Ureter (tissue), 1 donor: ENCODE measurements at regions not wholly inside any gene's neighbourhood (a gene's known extent, or its start where the extent isn't known, plus 50 kb on each side); places are given as distances from the start of the nearest gene placed in this dataset.
A peak's percentile ranks its signal among the peaks of the same experiment; 100 is the strongest.

ENCODE experiments used
- DNase-seq: peaks from one replicate; pipeline ENCODE4 v3.0.0-alpha.2; 2020; ENCODE audit warnings: low spot score
- donor health status: DM: yes; HTN: yes; CAD: no.

- DNase-seq: no peak
Observed at GRCh38 chr1:99163671-99164070, 100.6 kb upstream of the PLPPR4 start.

- no peak for DNase-seq
Observed at GRCh38 chr1:99170516-99170915, 93.8 kb upstream of the PLPPR4 start.

GRCh38 chr1:99171184-99171813 lies 93.0 kb upstream of the PLPPR4 start:
- DNase-seq: no peak

- no peak for DNase-seq
Observed at GRCh38 chr1:99173282-99173681, 91.0 kb upstream of the PLPPR4 start.

- no peak for DNase-seq
Observed at GRCh38 chr1:99173900-99174299, 90.4 kb upstream of the PLPPR4 start.

GRCh38 chr1:99176753-99177152 lies 87.5 kb upstream of the PLPPR4 start:
- no peak for DNase-seq

GRCh38 chr1:99177465-99177864 lies 86.8 kb upstream of the PLPPR4 start:
- DNase-seq: no peak

GRCh38 chr1:99180343-99180808 lies 83.9 kb upstream of the PLPPR4 start:
- peak; percentile 83 for DNase-seq

- no peak for DNase-seq
Observed at GRCh38 chr1:99180915-99181314, 83.4 kb upstream of the PLPPR4 start.

- no peak for DNase-seq
Observed at GRCh38 chr1:99181892-99182291, 82.4 kb upstream of the PLPPR4 start.

- DNase-seq: no peak
Observed at GRCh38 chr1:99185196-99185595, 79.1 kb upstream of the PLPPR4 start.

- no peak for DNase-seq
Observed at GRCh38 chr1:99193431-99193830, 70.9 kb upstream of the PLPPR4 start.

- DNase-seq: no peak
Observed at GRCh38 chr1:99198393-99198792, 65.9 kb upstream of the PLPPR4 start.

GRCh38 chr1:99207216-99207615 lies 57.1 kb upstream of the PLPPR4 start:
- no peak for DNase-seq
